HCT116 (cell line): ENCODE measurements at regions not wholly inside any gene's neighbourhood (a gene's known extent, or its start where the extent isn't known, plus 50 kb on each side); places are given as distances from the start of the nearest gene placed in this dataset.

Source experiments
- ATAC-seq: fragments of 200-7000 bp; cut with Tn5 transposase; 2 replicates; pipeline ENCODE4 v1.9.1; 2020; ENCODE audit warnings: mild to moderate bottlenecking, moderate library complexity
- BruUV-seq: library from RNA; stranded (reverse); fragments of 400-500 nt; replicated peaks from 2 replicates; lab custom pipeline; 2021; lab: Mats Ljungman, UMichigan
- CTCF ChIA-PET: fragments of 300-600 bp; sonication (Branson Sonifier 250); formaldehyde crosslinking; loops from one replicate; lab custom pipeline; 2021; ENCODE audit warnings: antibody characterized with exemption; lab: Charles Lee
- POLR2A ChIA-PET: fragments of 300-600, 350-600 bp; sonication (Branson Sonifier 250); formaldehyde crosslinking; loops from one replicate; lab custom pipeline; 2021; ENCODE audit warnings: antibody characterized with exemption; lab: Charles Lee
- RAD21 ChIA-PET, 2 experiments: fragments of 300-600 bp; sonication (Branson Sonifier 250); formaldehyde crosslinking; loops; one replicate each; lab custom pipeline; 2023; ENCODE audit warnings: low total read pairs in 2 of 2; ENCODE audit not compliant: uncharacterized antibody in 2 of 2, unreplicated experiment in 2 of 2, low non-redundant PET in 1 of 2; lab: Charles Lee
- DNase-seq: peaks from one replicate; pipeline ENCODE4 v3.0.0-alpha.2; 2010; ENCODE audit warnings: low read depth, low spot score
- H2AFZ ChIP-seq: fragments of 200-600 bp; shearing (Covaris generic), sonication (generic); 2 replicates; pipeline ENCODE4 v1.6.1; 2017; ENCODE audit warnings: low read depth, mixed run types, mixed read lengths, antibody characterized with exemption, low read length; ENCODE audit not compliant: poor library complexity, severe bottlenecking
- H3K27ac ChIP-seq: 2 replicates; pipeline ENCODE4 v1.5.1; 2012; ENCODE audit warnings: low read depth, low read length
- H3K27me3 ChIP-seq: fragments of 200-600 bp; sonication (generic); 2 replicates; pipeline ENCODE4 v1.6.1; 2016; ENCODE audit warnings: mixed run types, low read length, mixed read lengths; ENCODE audit not compliant: insufficient read depth
- H3K36me3 ChIP-seq, 2 experiments: fragments of 200-500 bp in 1 of 2; fragments of 200-600 bp in 1 of 2; sonication (Bioruptor generic) in 1 of 2; sonication (generic) in 1 of 2; 2 replicates each; pipeline versions ENCODE4 v1.5.1 to v1.6.1; 2014 to 2016; ENCODE audit warnings: low read length in 2 of 2, inconsistent platforms in 1 of 2, mixed read lengths in 1 of 2, mixed run types in 1 of 2; ENCODE audit not compliant: insufficient read depth in 2 of 2, control insufficient read depth in 1 of 2
- H3K4me1 ChIP-seq, 2 experiments: fragments of 200-600 bp in 1 of 2; sonication (generic) in 1 of 2; 2 replicates each; pipeline versions ENCODE4 v1.5.1 to v1.6.1; 2012 to 2017; ENCODE audit warnings: low read length in 2 of 2, inconsistent platforms in 1 of 2, mild to moderate bottlenecking in 1 of 2, mixed read lengths in 1 of 2, mixed run types in 1 of 2, moderate library complexity in 1 of 2; ENCODE audit not compliant: insufficient read depth in 2 of 2, control insufficient read depth in 1 of 2
- H3K4me2 ChIP-seq: fragments of 200-600 bp; sonication (generic); 2 replicates; pipeline ENCODE4 v1.6.1; 2017; ENCODE audit warnings: mixed run types, low read length, mixed read lengths
- H3K4me3 ChIP-seq, 2 experiments: fragments of 200-600 bp in 1 of 2; sonication (generic) in 1 of 2; replicated peaks in 1 of 2; 2 replicates each; pipeline ENCODE4 v1.5.1; 2011 to 2016; ENCODE audit warnings: low read length in 2 of 2, control low read depth in 1 of 2, low read depth in 1 of 2, mild to moderate bottlenecking in 1 of 2, mixed read lengths in 1 of 2, mixed run types in 1 of 2
- H3K79me2 ChIP-seq: fragments of 200-600 bp; sonication (generic); 2 replicates; pipeline ENCODE4 v1.6.1; 2017; ENCODE audit warnings: mild to moderate bottlenecking, mixed run types, low read length, moderate library complexity, mixed read lengths; ENCODE audit not compliant: insufficient read depth
- H3K9ac ChIP-seq: fragments of 200-600 bp; sonication (generic); 2 replicates; pipeline ENCODE4 v1.6.1; 2016; ENCODE audit warnings: low read length, mixed read lengths
- H3K9me2 ChIP-seq: fragments of 200-600 bp; sonication (generic), shearing (Covaris generic); 2 replicates; pipeline ENCODE4 v1.6.1; 2017; ENCODE audit warnings: mixed run types, mild to moderate bottlenecking, moderate library complexity; ENCODE audit not compliant: insufficient read depth
- H3K9me3 ChIP-seq, 2 experiments: fragments of 200-500 bp in 1 of 2; fragments of 200-600 bp in 1 of 2; sonication (Bioruptor generic) in 1 of 2; sonication (generic) in 1 of 2; 2 replicates each; pipeline ENCODE4 v1.6.1; 2014 to 2017; ENCODE audit warnings: low read length in 2 of 2, mixed read lengths in 2 of 2, inconsistent platforms in 1 of 2, low read depth in 1 of 2, mild to moderate bottlenecking in 1 of 2, mixed run types in 1 of 2, moderate library complexity in 1 of 2; ENCODE audit not compliant: control insufficient read depth in 1 of 2, insufficient read depth in 1 of 2
- H4K20me1 ChIP-seq: fragments of 200-600 bp; sonication (generic), shearing (Covaris generic); 2 replicates; pipeline ENCODE4 v1.6.1; 2017; ENCODE audit warnings: mixed run types, mild to moderate bottlenecking, moderate library complexity; ENCODE audit not compliant: insufficient read depth
- CEBPB ChIP-seq: IDR thresholded peaks from 2 replicates; pipeline ENCODE4 v1.6.1; 2012; ENCODE audit warnings: low read depth
- ELF1 ChIP-seq: IDR thresholded peaks from 2 replicates; pipeline ENCODE4 v1.6.1; 2012; ENCODE audit warnings: low read depth, borderline replicate concordance
- EZH2 ChIP-seq: fragments of 200-600 bp; sonication (generic); IDR thresholded peaks from 2 replicates; pipeline ENCODE4 v1.6.1; 2017; ENCODE audit warnings: antibody characterized with exemption, mixed run types
- EZH2phosphoT487 ChIP-seq: fragments of 200-600 bp; IDR thresholded peaks from 2 replicates; pipeline ENCODE4 v1.6.1; 2018; ENCODE audit warnings: antibody characterized with exemption, borderline replicate concordance
- JUND ChIP-seq: IDR thresholded peaks from 2 replicates; pipeline ENCODE4 v1.6.1; 2012
- SRF ChIP-seq: IDR thresholded peaks from 2 replicates; pipeline ENCODE4 v1.6.1; 2012; ENCODE audit warnings: low read depth
- intact Hi-C: fragments of 100-400 bp; cut with micrococcal nuclease; formaldehyde crosslinking; loops from 2 replicates; pipeline ENCODE4 v1.10.0; 2022
- TF ChIP-seq, protein P1 (sequence below): IDR thresholded peaks from 2 replicates; pipeline ENCODE4 v1.6.1; 2011; ENCODE audit warnings: mild to moderate bottlenecking, low read length, moderate library complexity; ENCODE audit not compliant: insufficient replicate concordance; ENCODE audit errors: extremely low read depth
- TF ChIP-seq, protein P2 (sequence below): IDR thresholded peaks from 2 replicates; pipeline ENCODE4 v1.6.1; 2012

DNA sequence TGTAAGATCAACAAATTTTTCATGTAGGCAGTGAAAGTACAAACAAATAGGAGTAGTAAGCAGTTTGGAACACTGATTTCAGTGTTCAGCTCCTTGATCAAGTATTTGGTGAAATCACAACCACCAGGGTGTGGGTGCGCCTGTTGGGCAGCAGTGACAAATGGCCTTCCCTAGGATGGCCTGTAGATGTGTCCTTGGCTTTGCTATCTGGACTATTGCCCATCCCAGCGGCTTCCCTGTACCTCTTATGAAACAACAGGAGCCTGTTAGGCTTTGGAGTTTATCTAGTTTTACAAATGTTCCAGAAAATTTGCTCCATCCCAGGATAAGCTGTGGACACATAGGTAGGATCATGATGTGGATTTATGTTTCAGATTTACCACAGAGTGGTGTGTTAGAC lies 216.8 kb upstream of the FAT1 start:
- peaks cover 23 to 74% of the 10 kb centered on the region in 2 experiments for H3K4me1 ChIP-seq
- intact Hi-C loops: loop anchor here (10.0 kb wide), 1 partner anchor 664 kb away; no protein-coding TSS in a partner anchor
- no peak overlapping the region for H3K4me2 ChIP-seq
- BruUV-seq: no TSS peak
- no peak overlapping the region for H3K9ac ChIP-seq
- RAD21 ChIA-PET: no interaction called here
- DNase-seq: no peak
- no peak for TF ChIP-seq JUND
- no peak for TF ChIP-seq EZH2
- TF ChIP-seq, protein P1, sequence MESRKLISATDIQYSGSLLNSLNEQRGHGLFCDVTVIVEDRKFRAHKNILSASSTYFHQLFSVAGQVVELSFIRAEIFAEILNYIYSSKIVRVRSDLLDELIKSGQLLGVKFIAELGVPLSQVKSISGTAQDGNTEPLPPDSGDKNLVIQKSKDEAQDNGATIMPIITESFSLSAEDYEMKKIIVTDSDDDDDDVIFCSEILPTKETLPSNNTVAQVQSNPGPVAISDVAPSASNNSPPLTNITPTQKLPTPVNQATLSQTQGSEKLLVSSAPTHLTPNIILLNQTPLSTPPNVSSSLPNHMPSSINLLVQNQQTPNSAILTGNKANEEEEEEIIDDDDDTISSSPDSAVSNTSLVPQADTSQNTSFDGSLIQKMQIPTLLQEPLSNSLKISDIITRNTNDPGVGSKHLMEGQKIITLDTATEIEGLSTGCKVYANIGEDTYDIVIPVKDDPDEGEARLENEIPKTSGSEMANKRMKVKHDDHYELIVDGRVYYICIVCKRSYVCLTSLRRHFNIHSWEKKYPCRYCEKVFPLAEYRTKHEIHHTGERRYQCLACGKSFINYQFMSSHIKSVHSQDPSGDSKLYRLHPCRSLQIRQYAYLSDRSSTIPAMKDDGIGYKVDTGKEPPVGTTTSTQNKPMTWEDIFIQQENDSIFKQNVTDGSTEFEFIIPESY: no peak
- no peak for TF ChIP-seq ELF1
- TF ChIP-seq CEBPB: no peak
- TF ChIP-seq SRF: no peak
- TF ChIP-seq, protein P2, sequence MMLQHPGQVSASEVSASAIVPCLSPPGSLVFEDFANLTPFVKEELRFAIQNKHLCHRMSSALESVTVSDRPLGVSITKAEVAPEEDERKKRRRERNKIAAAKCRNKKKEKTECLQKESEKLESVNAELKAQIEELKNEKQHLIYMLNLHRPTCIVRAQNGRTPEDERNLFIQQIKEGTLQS: no peak
- TF ChIP-seq EZH2phosphoT487: no peak
- TF ChIP-seq, all 23 proteins: peak for 0
- ChIA-PET CTCF (no interaction called here), POLR2A (no interaction called here)
- Histone ChIP-seq H2AFZ (no peak overlapping the region), H4K20me1 (no peaks in the 10 kb centered on the region), H3K4me3 (no peak overlapping the region), H3K27me3 (no peaks in the 10 kb centered on the region), H3K9me3 (no peaks in the 10 kb centered on the region), H3K79me2 (0 out of 2 replicates have a peak, but pooled peaks cover 7% of the 10 kb centered on the region), H3K9me2 (no peaks in the 10 kb centered on the region), H3K36me3 (no peaks in the 10 kb centered on the region), H3K27ac (no peak overlapping the region)
- ATAC-seq: no peak
